Cardiac fibroblast (primary cell): ENCODE measurements at regions not wholly inside any gene's neighbourhood (a gene's known extent, or its start where the extent isn't known, plus 50 kb on each side); places are given as distances from the start of the nearest gene placed in this dataset.

Source experiments
- DNase-seq, 2 donors: peaks; one replicate each; pipeline versions ENCODE4 v3.0.0 to v3.0.0-alpha.2; 2010; ENCODE audit warnings: low read depth in 2 of 2
- H3K4me3 ChIP-seq, 2 donors: replicated peaks in 1 of 2; 1 replicate in 1 of 2; 2 replicates in 1 of 2; pipeline ENCODE4 v1.5.1; 2011; ENCODE audit warnings: low read depth in 2 of 2, low read length in 2 of 2, mild to moderate bottlenecking in 2 of 2, moderate library complexity in 1 of 2
- CTCF ChIP-seq: IDR thresholded peaks from one replicate; pipeline ENCODE4 v1.5.1; 2011; ENCODE audit warnings: low read depth, mild to moderate bottlenecking, low read length, inconsistent platforms

- no peak overlapping the region for H3K4me3 ChIP-seq
- no peak for TF ChIP-seq CTCF
- DNase-seq: no peak
These were observed 1610.4 kb upstream of the MIR17HG start for GRCh38 chr13:89737051-89737450.

GRCh38 chr13:89738072-89738471, 1609.4 kb upstream of the MIR17HG start:
- no peak for DNase-seq
- H3K4me3 ChIP-seq: no peak overlapping the region
- TF ChIP-seq CTCF: no peak

- no peak for TF ChIP-seq CTCF
- no peak overlapping the region for H3K4me3 ChIP-seq
- DNase-seq: peak in 1 of 2 donors; percentile 23
These were observed 1606.3 kb upstream of the MIR17HG start for GRCh38 chr13:89740994-89741685.

- TF ChIP-seq CTCF: no peak
- DNase-seq: peak in 1 of 2 donors; percentile 22
- H3K4me3 ChIP-seq: no peak overlapping the region
These were observed 1600.9 kb upstream of the MIR17HG start for GRCh38 chr13:89746554-89746953.

GRCh38 chr13:89748716-89749115, 1598.8 kb upstream of the MIR17HG start:
- peak in 1 of 2 donors; percentile 18 for DNase-seq
- H3K4me3 ChIP-seq: no peak overlapping the region
- TF ChIP-seq CTCF: no peak

GRCh38 chr13:89749888-89750287, 1597.6 kb upstream of the MIR17HG start:
- TF ChIP-seq CTCF: no peak
- H3K4me3 ChIP-seq: no peak overlapping the region
- no peak for DNase-seq

GRCh38 chr13:89750371-89750770, 1597.1 kb upstream of the MIR17HG start:
- no peak overlapping the region for H3K4me3 ChIP-seq
- no peak for DNase-seq
- TF ChIP-seq CTCF: no peak
